H1 (cell line): ENCODE measurements at regions not wholly inside any gene's neighbourhood (a gene's known extent, or its start where the extent isn't known, plus 50 kb on each side); places are given as distances from the start of the nearest gene placed in this dataset.

Experiments
- CTCF ChIA-PET: fragments of 300-600 bp; sonication (Branson Sonifier 250); formaldehyde crosslinking; loops from one replicate; lab custom pipeline; 2021; ENCODE audit not compliant: partially characterized antibody; lab: Charles Lee
- POLR2A ChIA-PET: fragments of 300-600 bp; sonication (Branson Sonifier 250); formaldehyde crosslinking; loops from one replicate; lab custom pipeline; 2021; ENCODE audit warnings: inconsistent platforms; ENCODE audit not compliant: partially characterized antibody; lab: Charles Lee
- DNase-seq, 2 experiments: peaks; one replicate each; pipeline versions ENCODE4 v3.0.0 to v3.0.0-alpha.2; 2010 to 2022; ENCODE audit warnings: low spot score in 2 of 2, low read depth in 1 of 2, mixed read lengths in 1 of 2
- FAIRE-seq: peaks from 2 replicates; lab custom pipeline; 2011; peaks lifted over from hg19 to GRCh38; lab: Jason Lieb, UNC
- H2AFZ ChIP-seq: 2 replicates; pipeline ENCODE4 v1.8.1; 2012; ENCODE audit warnings: low read length, inconsistent platforms
- H2AK5ac ChIP-seq: 2 replicates; pipeline ENCODE4 v1.6.1; 2013; ENCODE audit warnings: low read depth, low read length
- H2BK120ac ChIP-seq: replicated peaks from 2 replicates; pipeline ENCODE3; 2013; ENCODE audit warnings: low read depth, low read length, inconsistent platforms
- H2BK12ac ChIP-seq: 2 replicates; pipeline ENCODE4 v1.6.1; 2013; ENCODE audit warnings: low read depth, low read length
- H2BK15ac ChIP-seq: 2 replicates; pipeline ENCODE4 v1.6.1; 2013; ENCODE audit warnings: low read length
- H2BK20ac ChIP-seq: 2 replicates; pipeline ENCODE4 v1.6.1; 2013; ENCODE audit warnings: low read length
- H2BK5ac ChIP-seq: 2 replicates; pipeline ENCODE4 v1.6.1; 2013; ENCODE audit warnings: low read depth, low read length
- H3K14ac ChIP-seq: 2 replicates; pipeline ENCODE4 v1.6.1; 2013; ENCODE audit warnings: inconsistent platforms; ENCODE audit not compliant: insufficient read length
- H3K18ac ChIP-seq: 2 replicates; pipeline ENCODE4 v1.6.1; 2013; ENCODE audit warnings: low read length; ENCODE audit errors: extremely low read depth
- H3K23ac ChIP-seq: 2 replicates; pipeline ENCODE4 v1.6.1; 2013; ENCODE audit warnings: inconsistent platforms; ENCODE audit not compliant: insufficient read length
- H3K23me2 ChIP-seq: 2 replicates; pipeline ENCODE4 v1.6.1; 2013; ENCODE audit warnings: low read depth, low read length
- H3K27ac ChIP-seq: 2 replicates; pipeline ENCODE4 v1.6.1; 2011; ENCODE audit warnings: low read depth, low read length, inconsistent platforms
- H3K27me3 ChIP-seq, 4 experiments: replicated peaks in 1 of 4; 1 replicate in 1 of 4; 2 replicates in 3 of 4; pipeline versions ENCODE4 v1.6.1 to v1.8.1; 2011 to 2013; ENCODE audit warnings: low read length in 3 of 4, mild to moderate bottlenecking in 3 of 4, inconsistent platforms in 2 of 4, mixed read lengths in 2 of 4, moderate library complexity in 1 of 4; ENCODE audit not compliant: control insufficient read depth in 3 of 4, insufficient read depth in 3 of 4; ENCODE audit errors: extremely low read depth in 1 of 4
- H3K36me3 ChIP-seq, 4 experiments: 2 replicates each; pipeline versions ENCODE4 v1.6.1 to v1.8.1; 2011 to 2013; ENCODE audit warnings: mild to moderate bottlenecking in 4 of 4, low read length in 3 of 4, moderate library complexity in 2 of 4, control low read depth in 1 of 4, inconsistent platforms in 1 of 4; ENCODE audit not compliant: insufficient read depth in 4 of 4, control insufficient read depth in 2 of 4
- H3K4ac ChIP-seq: replicated peaks from 2 replicates; pipeline ENCODE3; 2013; ENCODE audit warnings: low read length, low read depth, mixed read lengths, inconsistent platforms; ENCODE audit not compliant: insufficient read length
- H3K4me1 ChIP-seq, 4 experiments: replicated peaks in 1 of 4; 1 replicate in 1 of 4; 2 replicates in 3 of 4; pipeline versions ENCODE4 v1.6.1 to v1.8.1; 2011 to 2013; ENCODE audit warnings: low read length in 3 of 4, inconsistent platforms in 2 of 4, mixed read lengths in 1 of 4; ENCODE audit not compliant: insufficient read depth in 4 of 4, control insufficient read depth in 3 of 4
- H3K4me2 ChIP-seq, 2 experiments: 2 replicates each; pipeline versions ENCODE4 v1.6.1 to v1.8.1; 2011 to 2013; ENCODE audit warnings: low read depth in 2 of 2, low read length in 2 of 2, control low read depth in 1 of 2, inconsistent platforms in 1 of 2, mild to moderate bottlenecking in 1 of 2; ENCODE audit not compliant: insufficient read depth in 1 of 2
- H3K4me3 ChIP-seq, 4 experiments: fragments of 200-600, 300-600 bp in 1 of 4; sonication (generic), shearing (Covaris generic), sonication (Bioruptor Twin) in 1 of 4; 2 replicates each; pipeline versions ENCODE4 v1.5.1 to v1.8.1; 2011 to 2016; ENCODE audit warnings: low read length in 4 of 4, low read depth in 3 of 4, control low read depth in 2 of 4, inconsistent platforms in 2 of 4, mild to moderate bottlenecking in 2 of 4, mixed read lengths in 1 of 4, moderate library complexity in 1 of 4; ENCODE audit not compliant: insufficient read depth in 2 of 4; ENCODE audit errors: extremely low read depth in 1 of 4
- H3K56ac ChIP-seq: replicated peaks from 2 replicates; pipeline ENCODE3; 2013; ENCODE audit warnings: low read depth, mild to moderate bottlenecking, mixed read lengths, low read length, inconsistent platforms; ENCODE audit not compliant: insufficient read length
- H3K79me1 ChIP-seq: 2 replicates; pipeline ENCODE4 v1.6.1; 2013; ENCODE audit warnings: low read depth, low read length, control low read depth
- H3K79me2 ChIP-seq, 2 experiments: 2 replicates each; pipeline versions ENCODE4 v1.6.1 to v1.8.1; 2012 to 2013; ENCODE audit warnings: low read length in 2 of 2, mild to moderate bottlenecking in 2 of 2, inconsistent platforms in 1 of 2; ENCODE audit not compliant: insufficient read depth in 2 of 2, control insufficient read depth in 1 of 2
- H3K9ac ChIP-seq, 4 experiments: replicated peaks in 1 of 4; 1 replicate in 1 of 4; 2 replicates in 3 of 4; pipeline versions ENCODE4 v1.6.1 to v1.8.1; 2011 to 2013; ENCODE audit warnings: low read depth in 3 of 4, low read length in 3 of 4, control low read depth in 2 of 4, mild to moderate bottlenecking in 2 of 4, moderate library complexity in 2 of 4, inconsistent platforms in 1 of 4; ENCODE audit errors: extremely low read depth in 1 of 4
- H3K9me3 ChIP-seq, 2 experiments: 2 replicates each; pipeline versions ENCODE4 v1.6.1 to v1.8.1; 2012 to 2013; ENCODE audit warnings: mild to moderate bottlenecking in 2 of 2, moderate library complexity in 2 of 2, control low read depth in 1 of 2, inconsistent platforms in 1 of 2, low read depth in 1 of 2, low read length in 1 of 2, mixed read lengths in 1 of 2; ENCODE audit not compliant: insufficient read depth in 2 of 2
- H4K20me1 ChIP-seq, 2 experiments: replicated peaks in 1 of 2; 2 replicates each; pipeline versions ENCODE3 to v1.8.1; 2011 to 2013; ENCODE audit warnings: inconsistent platforms in 2 of 2, low read length in 2 of 2, mild to moderate bottlenecking in 1 of 2; ENCODE audit not compliant: insufficient read depth in 2 of 2, control insufficient read depth in 1 of 2
- H4K5ac ChIP-seq: 2 replicates; pipeline ENCODE4 v1.6.1; 2013; ENCODE audit warnings: low read length, low read depth, mixed read lengths, inconsistent platforms; ENCODE audit not compliant: insufficient read length
- H4K8ac ChIP-seq: 2 replicates; pipeline ENCODE4 v1.8.0; 2013; ENCODE audit warnings: mild to moderate bottlenecking, moderate library complexity, low read length, inconsistent platforms; ENCODE audit not compliant: insufficient read depth; ENCODE audit errors: extremely low read depth
- H4K91ac ChIP-seq: replicated peaks from 2 replicates; pipeline ENCODE3; 2013; ENCODE audit warnings: low read length, mixed read lengths, inconsistent platforms; ENCODE audit not compliant: insufficient read length
- CEBPB ChIP-seq: IDR thresholded peaks from 2 replicates; pipeline ENCODE4 v1.6.1; 2012; ENCODE audit warnings: low read depth, low read length
- CTBP2 ChIP-seq: IDR thresholded peaks from 2 replicates; pipeline ENCODE4 v1.7.0; 2011; ENCODE audit warnings: borderline replicate concordance, mild to moderate bottlenecking, moderate library complexity, mixed read lengths, low read length; ENCODE audit not compliant: insufficient read depth, insufficient read length
- TBP ChIP-seq: IDR thresholded peaks from 2 replicates; pipeline ENCODE4 v1.6.1; 2011; ENCODE audit warnings: low read depth, low read length, improper control_type of control experiment
- WGBS, 2 experiments: shearing (Covaris generic) in 1 of 2; methylation state at CpG; one replicate each; pipeline versions ENCODE4 v1.1.6 to v1.1.7; 2013 to 2015; ENCODE audit warnings: low lambda C conversion rate in 2 of 2, mixed read lengths in 2 of 2, inconsistent platforms in 1 of 2, low coverage in 1 of 2, missing lambda C conversion rate in 1 of 2; ENCODE audit not compliant: insufficient replicate concordance in 2 of 2, insufficient coverage in 1 of 2, insufficient read length in 1 of 2; ENCODE audit errors: extremely low coverage in 1 of 2, missing lambda C conversion rate in 1 of 2; 5-methylcytosine and 5-hydroxymethylcytosine counted together
- TF ChIP-seq, protein P1 (sequence below), 3 experiments: IDR thresholded peaks; 1 replicate in 2 of 3; 2 replicates in 1 of 3; pipeline versions ENCODE4 v1.5.1 to v1.6.1; 2011; ENCODE audit warnings: low read length in 3 of 3, mild to moderate bottlenecking in 3 of 3, inconsistent platforms in 2 of 3, low read depth in 1 of 3, moderate library complexity in 1 of 3; ENCODE audit not compliant: insufficient read depth in 1 of 3; ENCODE audit errors: control extremely low read depth in 1 of 3

DNA sequence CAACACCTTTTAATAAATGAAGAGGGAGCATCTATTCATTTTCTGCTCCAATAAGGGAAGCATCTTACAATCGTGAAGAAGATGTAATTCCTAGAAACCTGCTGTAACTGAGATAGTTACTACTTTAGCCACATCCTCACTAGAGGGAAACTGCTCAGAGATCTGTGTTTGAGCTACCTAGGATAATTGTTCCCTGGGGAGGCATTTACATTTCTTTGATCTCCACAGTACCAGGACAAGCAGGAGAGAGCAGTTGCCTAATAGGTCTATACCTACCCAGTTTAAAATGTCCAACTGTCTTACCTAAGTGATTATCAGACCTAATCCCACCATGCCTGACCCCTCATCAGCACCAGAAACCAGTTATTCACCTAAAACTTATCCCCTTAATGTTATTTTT lies 196.9 kb downstream of the TUSC1 start:
- no peak overlapping the region for H3K23ac ChIP-seq
- no peak for DNase-seq
- no peak overlapping the region for H3K18ac ChIP-seq
- no peak overlapping the region for H3K27ac ChIP-seq
- H3K56ac ChIP-seq = no peak overlapping the region
- H3K27me3 ChIP-seq = no peaks in the 10 kb centered on the region
- H3K79me1 ChIP-seq = no peaks in the 10 kb centered on the region
- H2BK20ac ChIP-seq = no peak overlapping the region
- no peak overlapping the region for H2AK5ac ChIP-seq
- no peaks in the 10 kb centered on the region for H3K36me3 ChIP-seq
- no peak overlapping the region for H4K91ac ChIP-seq
- no peaks in the 10 kb centered on the region for H3K79me2 ChIP-seq
- no peaks in the 10 kb centered on the region for H3K23me2 ChIP-seq
- H4K5ac ChIP-seq = no peak overlapping the region
- H3K9me3 ChIP-seq = no peaks in the 10 kb centered on the region
- ChIA-PET POLR2A (no interaction called here), CTCF (no interaction called here)
- H3K4ac ChIP-seq = no peak overlapping the region
- no peak overlapping the region for H3K4me2 ChIP-seq
- H3K4me1 ChIP-seq = peaks cover 0 to 2% (median under 1%) of the 10 kb centered on the region in 4 experiments; a peak in 3 of 7 replicates
- no peak overlapping the region for H2BK15ac ChIP-seq
- no peak for FAIRE-seq
- no peak overlapping the region for H3K9ac ChIP-seq
- no peaks in the 10 kb centered on the region for H4K20me1 ChIP-seq
- no peak for TF ChIP-seq TBP
- no peak for TF ChIP-seq CTBP2
- TF ChIP-seq CEBPB = no peak
- TF ChIP-seq, protein P1, sequence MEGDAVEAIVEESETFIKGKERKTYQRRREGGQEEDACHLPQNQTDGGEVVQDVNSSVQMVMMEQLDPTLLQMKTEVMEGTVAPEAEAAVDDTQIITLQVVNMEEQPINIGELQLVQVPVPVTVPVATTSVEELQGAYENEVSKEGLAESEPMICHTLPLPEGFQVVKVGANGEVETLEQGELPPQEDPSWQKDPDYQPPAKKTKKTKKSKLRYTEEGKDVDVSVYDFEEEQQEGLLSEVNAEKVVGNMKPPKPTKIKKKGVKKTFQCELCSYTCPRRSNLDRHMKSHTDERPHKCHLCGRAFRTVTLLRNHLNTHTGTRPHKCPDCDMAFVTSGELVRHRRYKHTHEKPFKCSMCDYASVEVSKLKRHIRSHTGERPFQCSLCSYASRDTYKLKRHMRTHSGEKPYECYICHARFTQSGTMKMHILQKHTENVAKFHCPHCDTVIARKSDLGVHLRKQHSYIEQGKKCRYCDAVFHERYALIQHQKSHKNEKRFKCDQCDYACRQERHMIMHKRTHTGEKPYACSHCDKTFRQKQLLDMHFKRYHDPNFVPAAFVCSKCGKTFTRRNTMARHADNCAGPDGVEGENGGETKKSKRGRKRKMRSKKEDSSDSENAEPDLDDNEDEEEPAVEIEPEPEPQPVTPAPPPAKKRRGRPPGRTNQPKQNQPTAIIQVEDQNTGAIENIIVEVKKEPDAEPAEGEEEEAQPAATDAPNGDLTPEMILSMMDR (IDR thresholded peaks at IDR 0.05; ENCODE audit: control extremely low read depth in 1 of 3, insufficient read depth in 1 of 3, low read depth in 1 of 3, low read length in 3 of 3) = no peak
- H2BK5ac ChIP-seq = no peak overlapping the region
- no peak overlapping the region for H3K4me3 ChIP-seq
- no peak overlapping the region for H3K14ac ChIP-seq
- 92% methylated on average over 1 of the region's 1 CpG; no CpG with 5 or more reads in 1 of the 2 experiments for WGBS, 2 experiments
- H2BK12ac ChIP-seq = no peak overlapping the region
- no peak overlapping the region for H4K8ac ChIP-seq
- H2BK120ac ChIP-seq = no peak overlapping the region
- H2AFZ ChIP-seq = no peak overlapping the region
